ENCODE measurements at regions not wholly inside any gene's neighbourhood (a gene's known extent, or its start where the extent isn't known, plus 50 kb on each side); places are given as distances from the start of the nearest gene placed in this dataset.

DNA sequence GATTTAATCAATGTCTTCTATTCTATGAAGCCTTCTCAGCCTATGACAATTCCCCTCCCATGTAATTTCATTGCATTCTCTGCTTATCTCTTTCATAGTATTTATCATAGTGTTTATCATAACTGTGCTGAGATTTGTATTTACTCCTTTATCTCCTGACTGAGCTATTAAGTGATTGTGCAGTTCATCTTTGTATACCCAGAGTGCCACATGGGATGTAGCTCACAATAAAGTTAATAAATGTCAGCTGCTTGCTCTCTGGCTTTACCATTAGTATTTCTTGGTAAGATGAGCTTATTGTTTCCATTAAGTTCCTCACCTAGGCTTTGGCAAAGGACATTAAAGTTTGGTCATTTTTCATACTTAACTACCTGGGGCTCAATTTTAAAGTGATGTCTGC lies 275.1 kb upstream of the MPDZ start:
- H3K27ac ChIP-seq (ENCODE audit: low read depth, low read length): no peak overlapping the region
- no peak overlapping the region for H3K4me3 ChIP-seq (ENCODE audit: low read length)
- no peak for ATAC-seq
- no peaks in the 10 kb centered on the region for H3K4me1 ChIP-seq (ENCODE audit: control insufficient read depth in 2 of 2, insufficient read depth in 2 of 2, low read length in 2 of 2)
- ChIA-PET POLR2A (no interaction called here), CTCF (no interaction called here)
- intact Hi-C loops (cut with micrococcal nuclease): no loop called here
- Mint-ChIP-seq H3K9me3 (peaks cover 0 to 26% (median 5%) of the 10 kb centered on the region in 11 donors), H3K4me3 (no peak overlapping the region), H3K27me3 (no peaks in the 10 kb centered on the region), H3K27ac (no peak overlapping the region), H3K4me1 (no peaks in the 10 kb centered on the region), H3K36me3 (no peaks in the 10 kb centered on the region)
- H3K9me3 ChIP-seq (ENCODE audit: control insufficient read depth in 2 of 3, low read length in 3 of 3): no peaks in the 10 kb centered on the region
- H3K36me3 ChIP-seq (ENCODE audit: control insufficient read depth in 2 of 3, insufficient read depth in 3 of 3, low read length in 3 of 3): no peaks in the 10 kb centered on the region
- no peak for DNase-seq
- H3K27me3 ChIP-seq (ENCODE audit: control insufficient read depth in 2 of 2, insufficient read depth in 2 of 2, low read length in 2 of 2): no peaks in the 10 kb centered on the region

GRCh38 chr9:13552606-13553215 lies 273.2 kb upstream of the MPDZ start:
- POLR2A ChIA-PET: no interaction called here

DNA sequence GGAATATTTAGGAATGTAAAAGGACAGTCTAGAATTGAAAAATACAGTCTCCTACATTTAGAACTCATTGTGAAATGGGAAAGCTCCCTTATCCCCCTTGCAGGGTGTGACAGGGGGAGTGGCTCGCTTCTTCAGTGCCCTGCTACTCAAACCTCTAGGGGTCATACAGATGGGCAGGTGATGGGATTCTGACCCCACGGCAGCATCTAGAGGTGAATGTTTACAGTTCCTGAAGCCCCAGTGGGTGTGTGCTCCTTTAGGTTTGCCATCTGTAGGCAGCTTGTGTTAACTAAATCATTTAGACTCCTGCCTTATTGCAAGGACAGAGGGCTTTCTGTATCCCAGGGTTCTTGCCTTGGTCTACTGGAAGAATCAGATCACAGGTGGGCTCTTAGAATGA lies 271.0 kb upstream of the MPDZ start:
- Mint-ChIP-seq H3K36me3 (no peaks in the 10 kb centered on the region), H3K4me3 (no peak overlapping the region), H3K4me1 (no peaks in the 10 kb centered on the region), H3K27me3 (no peaks in the 10 kb centered on the region), H3K27ac (no peak overlapping the region), H3K9me3 (peaks cover 0 to 22% (median 4%) of the 10 kb centered on the region in 11 donors)
- Histone ChIP-seq H3K4me3 (ENCODE audit: low read length) (no peak overlapping the region), H3K4me1 (ENCODE audit: control insufficient read depth in 2 of 2, insufficient read depth in 2 of 2, low read length in 2 of 2) (no peaks in the 10 kb centered on the region), H3K27me3 (ENCODE audit: control insufficient read depth in 2 of 2, insufficient read depth in 2 of 2, low read length in 2 of 2) (no peaks in the 10 kb centered on the region), H3K27ac (ENCODE audit: low read depth, low read length) (no peak overlapping the region), H3K36me3 (ENCODE audit: control insufficient read depth in 2 of 3, insufficient read depth in 3 of 3, low read length in 3 of 3) (no peaks in the 10 kb centered on the region), H3K9me3 (ENCODE audit: control insufficient read depth in 2 of 3, low read length in 3 of 3) (no peaks in the 10 kb centered on the region)
- no peak for DNase-seq
- ATAC-seq: no peak
- ChIA-PET POLR2A (no interaction called here), CTCF (no interaction called here)
- intact Hi-C loops (cut with micrococcal nuclease): no loop called here

More at GRCh38 chr9:13552606-13553215, 273.2 kb upstream of the MPDZ start:
- no peak overlapping the region for H3K4me3 Mint-ChIP-seq
- no peaks in the 10 kb centered on the region for H3K27me3 Mint-ChIP-seq
- Histone ChIP-seq H3K4me3 (ENCODE audit: low read length) (no peak overlapping the region), H3K4me1 (ENCODE audit: control insufficient read depth in 2 of 2, insufficient read depth in 2 of 2, low read length in 2 of 2) (no peaks in the 10 kb centered on the region), H3K27me3 (ENCODE audit: control insufficient read depth in 2 of 2, insufficient read depth in 2 of 2, low read length in 2 of 2) (no peaks in the 10 kb centered on the region), H3K27ac (ENCODE audit: low read depth, low read length) (no peak overlapping the region), H3K36me3 (ENCODE audit: control insufficient read depth in 2 of 3, insufficient read depth in 3 of 3, low read length in 3 of 3) (no peaks in the 10 kb centered on the region), H3K9me3 (ENCODE audit: control insufficient read depth in 2 of 3, low read length in 3 of 3) (no peaks in the 10 kb centered on the region)
- intact Hi-C loops (cut with micrococcal nuclease): no loop called here
- CTCF ChIA-PET: no interaction called here
- DNase-seq: no peak
- H3K36me3 Mint-ChIP-seq: no peaks in the 10 kb centered on the region
- no peak for ATAC-seq
- no peak overlapping the region for H3K27ac Mint-ChIP-seq
- H3K9me3 Mint-ChIP-seq: peaks cover 0 to 26% (median 5%) of the 10 kb centered on the region in 11 donors
- H3K4me1 Mint-ChIP-seq: no peaks in the 10 kb centered on the region

DNA sequence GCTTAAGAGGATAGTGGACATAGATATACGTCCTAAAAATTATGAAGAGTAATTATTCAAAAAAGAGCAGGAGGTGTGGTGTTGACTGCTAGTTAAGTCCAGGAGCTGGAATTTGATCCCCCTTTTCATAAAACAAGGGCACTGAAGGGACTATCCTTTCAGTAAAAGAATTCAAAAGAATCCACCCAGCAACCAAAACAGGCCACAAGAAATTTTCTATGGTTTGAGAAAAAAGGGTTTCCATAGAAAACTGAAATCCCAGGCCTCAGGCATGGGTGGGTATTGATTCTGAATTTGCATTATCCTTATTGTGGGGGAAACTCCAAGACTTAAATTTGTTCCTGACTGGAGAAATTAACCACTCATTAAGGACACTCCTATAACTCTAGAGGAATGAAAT lies 269.0 kb upstream of the MPDZ start:
- ChIA-PET CTCF (no interaction called here), POLR2A (no interaction called here)
- ATAC-seq (no peak), DNase-seq (no peak)
- no peaks in the 10 kb centered on the region for H3K27me3 Mint-ChIP-seq
- intact Hi-C loops (cut with micrococcal nuclease): no loop called here
- Histone ChIP-seq H3K9me3 (ENCODE audit: control insufficient read depth in 2 of 3, low read length in 3 of 3) (no peaks in the 10 kb centered on the region), H3K4me1 (ENCODE audit: control insufficient read depth in 2 of 2, insufficient read depth in 2 of 2, low read length in 2 of 2) (no peaks in the 10 kb centered on the region), H3K4me3 (ENCODE audit: low read length) (no peak overlapping the region), H3K27ac (ENCODE audit: low read depth, low read length) (no peak overlapping the region), H3K36me3 (ENCODE audit: control insufficient read depth in 2 of 3, insufficient read depth in 3 of 3, low read length in 3 of 3) (no peaks in the 10 kb centered on the region), H3K27me3 (ENCODE audit: control insufficient read depth in 2 of 2, insufficient read depth in 2 of 2, low read length in 2 of 2) (no peaks in the 10 kb centered on the region)
- no peaks in the 10 kb centered on the region for H3K4me1 Mint-ChIP-seq
- no peaks in the 10 kb centered on the region for H3K36me3 Mint-ChIP-seq
- no peak overlapping the region for H3K27ac Mint-ChIP-seq
- no peak overlapping the region for H3K4me3 Mint-ChIP-seq
- peaks cover 0 to 22% (median 4%) of the 10 kb centered on the region in 11 donors for H3K9me3 Mint-ChIP-seq

- no peaks in the 10 kb centered on the region for H3K27me3 ChIP-seq (ENCODE audit: control insufficient read depth in 2 of 2, insufficient read depth in 2 of 2, low read length in 2 of 2)
- ChIA-PET CTCF (no interaction called here), POLR2A (no interaction called here)
- DNase-seq (no peak), ATAC-seq (no peak)
- Mint-ChIP-seq H3K27me3 (no peaks in the 10 kb centered on the region), H3K4me1 (no peaks in the 10 kb centered on the region), H3K4me3 (no peak overlapping the region), H3K36me3 (no peaks in the 10 kb centered on the region), H3K27ac (no peak overlapping the region), H3K9me3 (peaks cover 0 to 26% (median 11%) of the 10 kb centered on the region in 11 donors)
- intact Hi-C loops (cut with micrococcal nuclease): no loop called here
- no peak overlapping the region for H3K4me3 ChIP-seq (ENCODE audit: low read length)
- H3K9me3 ChIP-seq (ENCODE audit: control insufficient read depth in 2 of 3, low read length in 3 of 3): no peaks in the 10 kb centered on the region
- no peak overlapping the region for H3K27ac ChIP-seq (ENCODE audit: low read depth, low read length)
- no peaks in the 10 kb centered on the region for H3K4me1 ChIP-seq (ENCODE audit: control insufficient read depth in 2 of 2, insufficient read depth in 2 of 2, low read length in 2 of 2)
- no peaks in the 10 kb centered on the region for H3K36me3 ChIP-seq (ENCODE audit: control insufficient read depth in 2 of 3, insufficient read depth in 3 of 3, low read length in 3 of 3)
These were observed 255.6 kb upstream of the MPDZ start for GRCh38 chr9:13535141-13535540.

- ChIA-PET POLR2A (no interaction called here), CTCF (no interaction called here)
- H3K27me3 Mint-ChIP-seq: no peaks in the 10 kb centered on the region
- H3K4me3 ChIP-seq (ENCODE audit: low read length): no peak overlapping the region
- ATAC-seq (no peak), DNase-seq (no peak)
- H3K36me3 ChIP-seq (ENCODE audit: control insufficient read depth in 2 of 3, insufficient read depth in 3 of 3, low read length in 3 of 3): no peaks in the 10 kb centered on the region
- intact Hi-C loops (cut with micrococcal nuclease): no loop called here
- no peak overlapping the region for H3K27ac ChIP-seq (ENCODE audit: low read depth, low read length)
- H3K9me3 ChIP-seq (ENCODE audit: control insufficient read depth in 2 of 3, low read length in 3 of 3): no peaks in the 10 kb centered on the region
- H3K4me1 ChIP-seq (ENCODE audit: control insufficient read depth in 2 of 2, insufficient read depth in 2 of 2, low read length in 2 of 2): no peaks in the 10 kb centered on the region
- no peaks in the 10 kb centered on the region for H3K36me3 Mint-ChIP-seq
- H3K9me3 Mint-ChIP-seq: peaks cover 0 to 26% (median 12%) of the 10 kb centered on the region in 11 donors
- H3K4me1 Mint-ChIP-seq: no peaks in the 10 kb centered on the region
- H3K4me3 Mint-ChIP-seq: no peak overlapping the region
- H3K27me3 ChIP-seq (ENCODE audit: control insufficient read depth in 2 of 2, insufficient read depth in 2 of 2, low read length in 2 of 2): no peaks in the 10 kb centered on the region
- no peak overlapping the region for H3K27ac Mint-ChIP-seq
These were observed 254.5 kb upstream of the MPDZ start for GRCh38 chr9:13534006-13534405.

GRCh38 chr9:13532407-13532806 lies 252.9 kb upstream of the MPDZ start:
- ATAC-seq (no peak), DNase-seq (no peak)
- no peaks in the 10 kb centered on the region for H3K4me1 ChIP-seq (ENCODE audit: control insufficient read depth in 2 of 2, insufficient read depth in 2 of 2, low read length in 2 of 2)
- no peaks in the 10 kb centered on the region for H3K27me3 ChIP-seq (ENCODE audit: control insufficient read depth in 2 of 2, insufficient read depth in 2 of 2, low read length in 2 of 2)
- Mint-ChIP-seq H3K4me3 (no peak overlapping the region), H3K36me3 (no peaks in the 10 kb centered on the region), H3K9me3 (peaks cover 0 to 21% (median 12%) of the 10 kb centered on the region in 11 donors), H3K27me3 (no peaks in the 10 kb centered on the region), H3K27ac (no peak overlapping the region), H3K4me1 (no peaks in the 10 kb centered on the region)
- H3K36me3 ChIP-seq (ENCODE audit: control insufficient read depth in 2 of 3, insufficient read depth in 3 of 3, low read length in 3 of 3): no peaks in the 10 kb centered on the region
- ChIA-PET POLR2A (no interaction called here), CTCF (interaction anchor here (1.0 kb wide), 1 partner anchor 10 kb away, joined by 3 read pairs; no protein-coding TSS in a partner anchor)
- no peaks in the 10 kb centered on the region for H3K9me3 ChIP-seq (ENCODE audit: control insufficient read depth in 2 of 3, low read length in 3 of 3)
- H3K27ac ChIP-seq (ENCODE audit: low read depth, low read length): no peak overlapping the region
- no peak overlapping the region for H3K4me3 ChIP-seq (ENCODE audit: low read length)
- intact Hi-C loops (cut with micrococcal nuclease): no loop called here
